ENCODE measurements at regions not wholly inside any gene's neighbourhood (a gene's known extent, or its start where the extent isn't known, plus 50 kb on each side); places are given as distances from the start of the nearest gene placed in this dataset.

GRCh38 chr10:88108115-88108610 is 244.7 kb downstream of the PTEN start:
- H3K27ac ChIP-seq (ENCODE audit: extremely low read depth, low read depth, low read length): no peak overlapping the region
- ChIA-PET CTCF (interaction anchor here (0.6 kb wide), 1 partner anchor 22 kb away, joined by 5 read pairs; no protein-coding TSS in a partner anchor), POLR2A (interaction anchor here (0.7 kb wide), 1 partner anchor 28 kb away, joined by 3 read pairs; no protein-coding TSS in a partner anchor)
- no peaks in the 10 kb centered on the region for H3K36me3 ChIP-seq (ENCODE audit: control insufficient read depth in 2 of 2, insufficient read depth in 1 of 2, low read length in 2 of 2)
- H3K4me3 ChIP-seq (ENCODE audit: low read depth, low read length): no peak overlapping the region
- TF ChIP-seq RBAK (tag by site-specific recombination; IDR thresholded peaks at IDR 0.05): no peak
- TF ChIP-seq KLF8 (tag by site-specific recombination; IDR thresholded peaks at IDR 0.05): no peak
- TF ChIP-seq ZNF350 (tag by site-specific recombination; IDR thresholded peaks at IDR 0.05): no peak
- TF ChIP-seq ZNF214 (tag by site-specific recombination; IDR thresholded peaks at IDR 0.05; ENCODE audit: borderline replicate concordance): no peak
- 0 out of 2 replicates have a peak, but pooled peaks have one; percentile 16 for TF ChIP-seq FEZF1 (tag by site-specific recombination; IDR thresholded peaks at IDR 0.05)
- TF ChIP-seq YY1 (tag by site-specific recombination; IDR thresholded peaks at IDR 0.05): no peak
- no peak for TF ChIP-seq ZNF544 (tag by site-specific recombination; IDR thresholded peaks at IDR 0.05)
- no peak for TF ChIP-seq ZNF639 (tag by site-specific recombination; IDR thresholded peaks at IDR 0.05)
- TF ChIP-seq ZNF239 (tag by site-specific recombination; IDR thresholded peaks at IDR 0.05): no peak
- TF ChIP-seq SCRT1 (tag by site-specific recombination; IDR thresholded peaks at IDR 0.05; ENCODE audit: borderline replicate concordance): peak; percentile 71; the same call in 1 of the 2 replicates
- no peak for TF ChIP-seq ZNF658 (tag by site-specific recombination; IDR thresholded peaks at IDR 0.05)
- no peak for TF ChIP-seq ZNF549 (tag by site-specific recombination; IDR thresholded peaks at IDR 0.05)
- no peak for TF ChIP-seq ZNF37A (tag by site-specific recombination; IDR thresholded peaks at IDR 0.05)
- TF ChIP-seq SP3 (tag by site-specific recombination; IDR thresholded peaks at IDR 0.05): no peak
- peak; percentile 68 for TF ChIP-seq SCRT2 (tag by site-specific recombination; IDR thresholded peaks at IDR 0.05)
- TF ChIP-seq CTCF (tag by site-specific recombination; IDR thresholded peaks at IDR 0.05): no peak
- peak; percentile 17; the same call in 1 of the 2 replicates for TF ChIP-seq ZNF398 (tag by site-specific recombination; IDR thresholded peaks at IDR 0.05)
- no peak for TF ChIP-seq ZSCAN4 (tag by site-specific recombination; IDR thresholded peaks at IDR 0.05)
- H3K4me1 ChIP-seq (ENCODE audit: control insufficient read depth, insufficient read depth, low read length): no peaks in the 10 kb centered on the region
- H3K9me3 ChIP-seq (ENCODE audit: control insufficient read depth, insufficient read depth, low read depth, low read length): no peaks in the 10 kb centered on the region

GRCh38 chr10:88110355-88110754 is 246.9 kb downstream of the PTEN start:
- ChIA-PET POLR2A (interaction anchor here (0.6 kb wide), 1 partner anchor 90 kb away, joined by 4 read pairs; no protein-coding TSS in a partner anchor), CTCF (no interaction called here)
- no peaks in the 10 kb centered on the region for H3K36me3 ChIP-seq (ENCODE audit: control insufficient read depth in 2 of 2, insufficient read depth in 1 of 2, low read length in 2 of 2)
- H3K4me3 ChIP-seq (ENCODE audit: low read depth, low read length): no peak overlapping the region
- no peaks in the 10 kb centered on the region for H3K4me1 ChIP-seq (ENCODE audit: control insufficient read depth, insufficient read depth, low read length)
- H3K9me3 ChIP-seq (ENCODE audit: control insufficient read depth, insufficient read depth, low read depth, low read length): no peaks in the 10 kb centered on the region
- no peak overlapping the region for H3K27ac ChIP-seq (ENCODE audit: extremely low read depth, low read depth, low read length)
- TF ChIP-seq HOXC10 (CRISPR knock-in tag; IDR thresholded peaks at IDR 0.05): no peak
- no peak for TF ChIP-seq ZNF155 (tag by site-specific recombination; IDR thresholded peaks at IDR 0.05)
- 0 out of 2 replicates have a peak, but pooled peaks have one; percentile 17 for TF ChIP-seq ZNF366 (tag by site-specific recombination; conservative IDR thresholded peaks at IDR 0.05)
- peak; percentile 67; the same call in 1 of the 2 replicates for TF ChIP-seq ZNF600 (tag by site-specific recombination; IDR thresholded peaks at IDR 0.05)
